SW 1271 (cell line): ENCODE measurements at regions not wholly inside any gene's neighbourhood (a gene's known extent, or its start where the extent isn't known, plus 50 kb on each side); places are given as distances from the start of the nearest gene placed in this dataset.

ENCODE experiments used
- DNase-seq, 2 experiments: peaks; one replicate each; lab custom pipeline; 2025; lab: John Stamatoyannopoulos, UW

DNA sequence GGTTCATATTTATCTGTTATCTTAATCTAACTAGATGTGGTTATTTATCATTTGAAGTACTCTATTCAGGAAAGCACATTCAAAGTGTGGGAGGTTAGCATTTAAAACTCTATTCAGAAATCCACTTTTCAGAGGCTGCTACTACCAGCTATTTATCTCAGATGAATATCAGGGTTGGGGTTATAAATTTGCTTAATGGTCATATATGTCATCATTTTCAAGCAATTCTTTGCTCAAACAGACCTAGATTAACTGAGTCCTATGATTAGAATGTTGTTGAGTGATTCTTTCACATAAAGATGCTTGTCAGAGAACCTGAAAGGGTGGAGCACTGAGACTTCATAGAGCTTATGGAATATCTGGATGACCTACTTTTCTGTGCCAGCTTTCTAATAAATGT lies 436.9 kb upstream of the TGFBR2 start:
- no peak for DNase-seq

DNA sequence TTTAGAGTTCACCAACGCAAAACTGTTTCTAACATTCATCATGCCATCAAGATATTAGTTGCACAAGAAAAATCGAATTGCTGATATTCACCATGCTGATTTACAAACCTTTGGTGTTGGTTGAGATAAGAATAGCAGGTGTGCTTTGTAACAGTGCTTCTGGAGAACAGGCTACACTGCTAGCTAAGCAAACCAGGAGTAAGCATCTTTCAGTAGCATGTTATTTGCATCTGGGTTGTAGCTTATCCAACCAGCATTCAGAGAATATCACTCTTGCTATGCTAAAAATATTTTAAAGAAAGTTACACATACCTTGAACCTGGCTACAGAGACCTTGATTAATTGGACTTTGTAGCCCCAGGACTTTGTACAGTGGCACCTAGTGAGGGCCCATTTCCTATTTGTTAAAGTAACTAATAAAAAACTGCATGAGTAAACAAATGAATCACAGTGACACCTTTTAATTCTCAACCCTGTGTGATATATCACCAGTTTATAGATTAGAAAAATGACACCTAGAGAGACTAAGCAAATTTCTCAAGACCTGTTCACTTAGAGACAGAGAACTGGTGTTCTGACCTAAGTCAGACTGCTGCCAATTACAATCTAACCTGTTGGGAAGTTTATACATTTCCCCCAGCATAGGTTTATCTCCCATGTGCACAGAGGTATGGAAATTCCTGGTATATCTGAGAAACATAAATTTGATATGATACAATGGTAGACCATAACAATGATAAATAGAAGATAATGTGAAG lies 435.5 kb upstream of the TGFBR2 start:
- no peak for DNase-seq

- DNase-seq: no peak
Observed at GRCh38 chr3:30174357-30174756, 432.0 kb upstream of the TGFBR2 start.

DNA sequence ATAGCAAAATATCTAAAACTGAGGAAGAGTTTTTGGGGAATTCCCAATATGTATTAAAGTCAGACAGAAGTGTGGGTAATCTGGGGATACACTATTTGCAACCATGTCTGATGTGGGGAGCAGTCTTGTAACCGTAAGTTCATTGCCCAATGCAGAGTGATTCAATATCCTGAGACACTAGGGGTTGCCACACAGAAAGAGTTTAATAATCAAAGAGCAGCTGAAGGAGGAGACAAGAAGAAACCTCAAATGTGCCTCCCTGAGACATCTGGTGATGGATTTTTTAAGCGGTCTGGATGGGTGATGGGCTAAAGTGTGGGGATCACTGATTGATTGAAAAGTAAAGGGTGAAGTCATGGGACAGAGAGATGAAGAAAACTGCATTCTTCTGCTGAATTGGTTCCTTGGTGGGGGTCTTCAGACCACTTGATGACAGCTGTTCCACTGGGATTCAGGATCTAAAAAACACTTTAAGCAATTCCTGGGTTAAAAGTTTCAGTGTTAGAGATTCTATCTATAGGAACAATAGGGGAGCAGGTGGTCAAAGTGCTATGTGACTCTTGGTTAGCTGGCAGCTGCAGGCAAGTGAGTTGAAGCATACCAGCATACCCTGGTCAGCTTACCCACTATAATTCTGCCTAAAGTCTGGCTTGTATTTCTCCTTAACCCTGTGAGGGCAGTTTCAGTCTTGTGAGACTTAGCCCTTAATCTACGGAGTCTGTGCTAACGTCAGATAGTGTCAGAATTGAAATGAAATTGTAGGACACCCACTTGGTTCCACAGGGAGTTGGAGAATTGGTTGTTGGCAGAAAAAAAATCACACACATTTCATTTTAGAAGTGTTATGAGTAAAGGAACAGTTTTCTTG lies 425.9 kb upstream of the TGFBR2 start:
- no peak for DNase-seq

GRCh38 chr3:30181178-30181465 lies 425.3 kb upstream of the TGFBR2 start:
- no peak for DNase-seq

GRCh38 chr3:30181581-30181980 lies 424.8 kb upstream of the TGFBR2 start:
- DNase-seq: no peak

DNA sequence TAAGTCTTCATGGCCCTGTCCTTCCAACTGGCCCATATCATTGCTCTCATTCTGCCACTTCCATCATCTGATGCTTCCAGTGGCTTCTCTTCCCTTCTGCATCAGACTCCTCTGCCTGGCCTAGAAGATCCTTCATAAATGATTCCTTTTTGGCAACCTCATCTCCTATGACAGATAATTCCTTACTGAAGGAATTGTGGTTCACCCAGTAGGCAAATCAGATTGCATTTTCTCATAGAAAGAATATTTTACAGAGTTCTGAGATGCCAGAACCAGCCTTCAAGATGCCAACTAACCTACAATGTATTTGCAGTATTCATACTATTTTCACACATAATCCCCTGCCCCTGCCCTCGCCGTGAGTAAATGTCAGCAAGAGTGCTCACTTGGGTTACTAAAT lies 423.0 kb upstream of the TGFBR2 start:
- no peak for DNase-seq

DNA sequence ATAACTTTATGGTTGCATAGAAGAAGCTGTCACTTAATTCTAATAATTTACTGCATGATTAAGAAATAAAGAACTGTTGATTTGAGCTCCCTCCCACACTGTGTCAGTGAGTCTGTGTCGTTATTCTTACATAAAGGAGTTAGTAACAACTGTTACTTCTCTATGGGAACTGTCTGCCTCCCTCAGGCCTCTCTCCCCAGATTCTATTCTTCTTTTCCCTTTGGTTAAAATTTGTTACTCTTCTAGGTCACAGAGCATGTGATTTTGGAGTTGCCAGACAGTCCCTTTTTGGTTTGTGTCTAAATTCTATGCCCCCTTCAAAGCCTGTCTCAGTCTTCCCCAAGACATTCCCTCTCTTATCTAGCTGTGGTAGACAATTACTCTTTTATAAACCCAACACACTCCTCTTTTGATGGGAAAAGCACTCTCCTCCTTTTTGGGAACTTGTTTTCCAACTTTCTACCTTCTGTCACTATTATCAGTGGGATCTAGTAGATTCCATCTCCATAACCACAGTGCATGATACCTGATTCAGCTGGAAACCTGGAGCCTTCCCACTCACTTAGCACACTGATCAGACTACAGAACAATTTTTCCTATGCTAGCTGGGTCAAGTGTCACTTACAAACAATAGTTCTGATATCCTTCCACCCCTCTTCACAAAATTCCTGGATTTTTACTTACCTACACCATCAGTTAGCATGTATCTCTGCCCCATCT lies 422.1 kb upstream of the TGFBR2 start:
- no peak for DNase-seq

DNA sequence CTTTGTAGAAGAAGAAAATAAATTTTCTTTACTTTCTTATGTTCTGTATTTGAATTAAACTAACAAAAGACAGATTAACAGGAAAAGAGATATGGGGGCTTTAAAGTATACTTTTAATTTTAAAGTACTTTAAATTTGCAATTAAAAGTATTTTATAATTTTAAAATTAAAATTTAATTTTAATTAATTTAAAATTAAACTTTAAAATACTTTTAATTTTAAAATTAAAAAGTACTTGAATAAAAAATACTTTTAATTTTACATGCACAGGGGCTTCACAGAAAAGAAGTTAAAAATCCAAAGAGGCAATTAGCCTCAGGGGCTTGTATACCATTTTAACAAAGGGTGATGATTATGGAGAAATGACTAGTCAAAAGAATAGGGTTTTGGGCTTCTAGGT lies 420.5 kb upstream of the TGFBR2 start:
- DNase-seq: no peak

DNA sequence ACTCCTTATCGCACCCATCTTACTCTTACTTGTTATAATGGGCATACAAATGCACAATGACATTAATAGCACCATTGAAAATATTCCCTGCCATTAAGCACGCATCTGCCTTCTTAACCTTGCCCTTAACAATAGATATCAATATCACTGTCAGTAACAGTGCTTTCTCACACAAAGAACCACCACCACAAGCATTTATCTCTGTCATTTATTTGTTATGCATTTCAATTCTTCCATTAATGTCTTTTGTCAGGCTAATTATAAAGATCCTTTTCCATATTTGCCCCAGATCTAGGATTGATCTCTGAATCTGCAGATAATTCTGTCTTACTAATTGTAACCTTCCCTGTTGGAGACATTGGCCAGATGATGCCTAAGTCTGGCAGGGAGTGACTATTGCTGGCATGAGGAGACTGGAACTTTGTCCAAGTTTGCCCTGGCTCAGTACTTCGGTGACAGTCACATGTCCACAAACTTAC lies 419.6 kb upstream of the TGFBR2 start:
- DNase-seq: no peak

DNA sequence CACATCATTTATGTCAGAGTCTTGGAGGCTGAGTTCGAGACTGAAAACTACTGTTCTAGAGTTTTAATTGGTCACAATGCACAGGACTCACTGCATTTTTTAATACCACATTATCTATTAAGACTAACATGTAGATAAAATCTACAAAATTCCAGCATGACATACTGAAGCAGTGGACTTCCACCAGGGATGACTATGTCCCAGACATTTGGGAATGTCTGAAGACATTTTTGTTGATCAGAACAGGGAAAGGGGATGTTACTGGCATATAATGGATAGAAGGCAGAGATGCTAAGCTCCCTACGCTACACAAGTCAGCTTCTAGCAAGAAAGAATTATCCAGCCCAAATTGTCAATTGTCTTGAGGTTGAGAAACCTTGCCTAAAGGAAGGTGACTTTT lies 419.0 kb upstream of the TGFBR2 start:
- no peak for DNase-seq

- no peak for DNase-seq
Observed at GRCh38 chr3:30188713-30189112, 417.7 kb upstream of the TGFBR2 start.

DNA sequence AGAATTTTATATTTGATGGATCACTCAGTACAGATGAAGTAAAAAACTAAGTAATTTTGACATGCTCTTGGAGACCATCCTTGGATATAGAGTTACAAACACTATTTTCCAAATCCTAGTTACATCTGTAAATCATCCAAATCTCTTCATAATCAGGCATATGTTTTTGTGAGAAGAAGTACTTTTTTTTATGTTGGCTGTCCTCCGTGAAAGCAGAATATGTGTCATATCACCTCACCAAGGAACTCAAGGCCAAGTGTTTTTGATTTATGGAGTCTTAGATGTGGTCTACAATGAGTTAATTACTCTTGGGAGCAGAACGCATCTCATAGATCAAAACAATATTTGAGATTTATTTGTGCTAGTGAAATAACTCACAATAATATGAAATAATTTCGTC lies 416.5 kb upstream of the TGFBR2 start:
- DNase-seq: no peak

- DNase-seq: no peak
Observed at GRCh38 chr3:30193625-30194044, 412.8 kb upstream of the TGFBR2 start.

DNA sequence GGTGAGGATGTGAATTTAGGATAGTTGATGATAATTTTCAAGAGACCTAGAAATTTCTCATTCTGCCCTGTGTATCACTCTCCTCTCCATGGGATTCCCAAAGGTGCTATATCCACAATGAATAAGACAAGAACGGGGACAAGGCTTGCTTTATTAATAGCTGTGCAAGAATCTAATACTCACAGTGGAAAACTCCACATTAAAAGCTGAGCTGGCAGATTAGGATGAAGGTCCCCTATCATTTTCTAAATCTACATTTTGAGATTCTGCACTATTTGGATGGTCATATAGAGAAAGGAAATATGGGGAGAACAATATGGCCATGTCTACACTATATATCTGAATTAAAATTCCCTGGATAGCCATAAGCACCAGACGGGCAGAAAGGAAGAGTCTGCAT lies 411.0 kb upstream of the TGFBR2 start:
- no peak for DNase-seq

- no peak for DNase-seq
Observed at GRCh38 chr3:30198162-30198561, 408.2 kb upstream of the TGFBR2 start.

DNA sequence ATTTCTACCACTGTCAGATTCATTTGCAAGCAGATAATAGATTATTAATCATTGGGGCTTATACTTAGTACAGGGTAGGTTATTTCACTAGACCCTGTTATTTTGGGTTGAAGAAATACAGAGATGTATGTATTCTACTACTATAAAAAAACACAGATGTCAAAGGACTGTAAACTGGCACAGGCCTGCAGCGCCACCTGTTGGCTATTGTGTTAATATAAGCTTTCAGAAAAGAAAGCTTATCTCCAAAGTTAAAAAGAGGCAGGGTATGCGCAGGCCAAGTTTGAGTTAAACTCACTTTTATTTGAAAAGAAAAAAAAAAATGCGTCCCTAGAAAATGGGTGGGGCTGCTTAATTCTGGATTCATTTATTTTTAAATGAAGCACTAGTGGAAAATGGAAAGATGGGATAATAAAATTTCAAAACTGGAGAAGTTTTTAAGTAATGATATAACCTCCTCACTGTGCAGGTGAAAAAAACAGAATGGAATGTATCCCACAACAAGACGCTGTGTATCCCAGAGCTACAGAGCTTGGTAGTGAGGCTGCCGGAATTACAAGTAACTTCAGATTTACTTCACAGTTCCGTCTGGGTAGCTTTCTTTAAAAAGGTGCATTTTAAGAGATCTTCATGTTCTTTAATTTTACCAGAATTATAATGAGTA lies 407.2 kb upstream of the TGFBR2 start:
- DNase-seq: peak in 1 of 2 experiments; percentile 52

- DNase-seq: no peak
Observed at GRCh38 chr3:30199855-30200254, 406.5 kb upstream of the TGFBR2 start.

GRCh38 chr3:30201715-30202114 lies 404.7 kb upstream of the TGFBR2 start:
- DNase-seq: no peak

- DNase-seq: no peak
Observed at GRCh38 chr3:30203301-30203700, 403.1 kb upstream of the TGFBR2 start.

DNA sequence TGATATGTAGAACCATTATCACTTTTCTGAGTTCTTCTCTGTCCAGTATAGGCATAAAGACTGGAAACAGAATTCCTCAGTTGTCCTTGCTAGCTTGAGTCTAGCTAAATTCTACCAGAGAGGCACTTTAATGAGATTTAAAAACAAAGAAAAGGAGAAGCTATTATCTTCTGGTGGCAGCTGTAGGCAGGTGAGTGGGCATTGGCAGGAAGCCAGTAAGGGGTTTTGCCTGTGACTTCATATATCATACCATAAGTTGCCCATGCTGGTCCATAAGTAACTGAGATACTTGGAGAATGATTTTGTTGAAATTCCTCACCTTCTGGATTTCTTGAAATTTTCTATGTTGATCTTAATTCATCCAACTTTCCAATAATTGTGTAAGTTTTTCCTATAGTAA lies 402.3 kb upstream of the TGFBR2 start:
- DNase-seq: no peak

- no peak for DNase-seq
Observed at GRCh38 chr3:30206051-30206450, 400.4 kb upstream of the TGFBR2 start.
